Endothelial cell of umbilical vein (primary cell): ENCODE measurements at regions not wholly inside any gene's neighbourhood (a gene's known extent, or its start where the extent isn't known, plus 50 kb on each side); places are given as distances from the start of the nearest gene placed in this dataset.

Experiments used
- BruUV-seq: library from RNA; stranded (reverse); fragments of 400-500 nt; replicated peaks from 2 replicates; lab custom pipeline; 2021; lab: Mats Ljungman, UMichigan
- CTCF ChIA-PET: fragments of 300-600, 350-600 bp; sonication (Branson Sonifier 250); formaldehyde crosslinking; loops from one replicate; lab custom pipeline; 2021; ENCODE audit warnings: antibody characterized with exemption, inconsistent platforms; lab: Charles Lee
- POLR2A ChIA-PET: fragments of 300-600, 350-600 bp; sonication (Branson Sonifier 250); formaldehyde crosslinking; loops from one replicate; lab custom pipeline; 2021; ENCODE audit warnings: antibody characterized with exemption, inconsistent platforms; lab: Charles Lee
- DNase-seq: peaks from one replicate; pipeline ENCODE4 v3.0.0-alpha.2; 2011; ENCODE audit warnings: low read depth, low spot score
- FAIRE-seq: peaks from 2 replicates; lab custom pipeline; 2011; peaks lifted over from hg19 to GRCh38; lab: Jason Lieb, UNC
- H2AFZ ChIP-seq: 2 replicates; pipeline ENCODE4 v1.6.0; 2012; ENCODE audit warnings: low read depth, low read length, control low read depth, inconsistent platforms
- H3K27ac ChIP-seq: 2 replicates; pipeline ENCODE4 v1.5.1; 2011; ENCODE audit warnings: low read depth, mild to moderate bottlenecking, control low read depth, low read length, moderate library complexity; ENCODE audit not compliant: insufficient read depth
- H3K27me3 ChIP-seq, 2 experiments: 2 replicates each; pipeline versions ENCODE4 v1.6.0 to v1.6.1; 2011; ENCODE audit warnings: low read length in 2 of 2, mixed read lengths in 1 of 2; ENCODE audit not compliant: control insufficient read depth in 2 of 2, insufficient read depth in 2 of 2
- H3K36me3 ChIP-seq, 2 experiments: 2 replicates in 1 of 2; 3 replicates in 1 of 2; pipeline ENCODE4 v1.5.1; 2011; ENCODE audit warnings: low read length in 2 of 2, mild to moderate bottlenecking in 1 of 2, moderate library complexity in 1 of 2; ENCODE audit not compliant: control insufficient read depth in 2 of 2, insufficient read depth in 2 of 2; ENCODE audit errors: extremely low read depth in 1 of 2
- H3K4me1 ChIP-seq: 3 replicates; pipeline ENCODE4 v1.5.1; 2011; ENCODE audit warnings: mild to moderate bottlenecking, low read length; ENCODE audit not compliant: control insufficient read depth, insufficient read depth; ENCODE audit errors: extremely low read depth
- H3K4me2 ChIP-seq: 2 replicates; pipeline ENCODE4 v1.6.1; 2011; ENCODE audit warnings: low read length, control low read depth, mixed read lengths; ENCODE audit not compliant: insufficient read depth
- H3K4me3 ChIP-seq, 3 experiments: fragments of 200-600 bp in 1 of 3; sonication (generic), shearing (Covaris generic) in 1 of 3; replicated peaks in 1 of 3; 2 replicates each; pipeline ENCODE4 v1.5.1; 2011 to 2016; ENCODE audit warnings: control low read depth in 3 of 3, low read length in 3 of 3, mild to moderate bottlenecking in 2 of 3, inconsistent platforms in 1 of 3, low read depth in 1 of 3, moderate library complexity in 1 of 3; ENCODE audit not compliant: insufficient read depth in 1 of 3
- H3K79me2 ChIP-seq: 2 replicates; pipeline ENCODE4 v1.6.0; 2012; ENCODE audit warnings: low read length, inconsistent platforms; ENCODE audit not compliant: control insufficient read depth, insufficient read depth
- H3K9ac ChIP-seq: replicated peaks from 2 replicates; pipeline ENCODE3; 2011; ENCODE audit warnings: low read length, control low read depth; ENCODE audit not compliant: insufficient read depth; ENCODE audit errors: extremely low read depth
- H3K9me1 ChIP-seq: replicated peaks from 3 replicates; pipeline ENCODE4 v1.6.0; 2011; ENCODE audit warnings: mild to moderate bottlenecking, low read length; ENCODE audit not compliant: control insufficient read depth, insufficient read depth; ENCODE audit errors: extremely low read depth
- H3K9me3 ChIP-seq: replicated peaks from 2 replicates; pipeline ENCODE4 v1.5.1; 2012; ENCODE audit warnings: low read length, inconsistent platforms; ENCODE audit not compliant: control insufficient read depth, insufficient read depth
- H4K20me1 ChIP-seq: replicated peaks from 2 replicates; pipeline ENCODE3; 2011; ENCODE audit warnings: mild to moderate bottlenecking, low read length; ENCODE audit not compliant: control insufficient read depth, insufficient read depth; ENCODE audit errors: extremely low read depth
- CTCF ChIP-seq, 2 donors: IDR thresholded peaks; 1 replicate in 1 of 2; 2 replicates in 1 of 2; pipeline ENCODE4 v1.5.1; 2011; ENCODE audit warnings: low read length in 2 of 2, mild to moderate bottlenecking in 2 of 2, moderate library complexity in 2 of 2, control low read depth in 1 of 2, inconsistent platforms in 1 of 2, low read depth in 1 of 2; ENCODE audit not compliant: insufficient read depth in 1 of 2; ENCODE audit errors: extremely low read depth in 1 of 2
- EZH2 ChIP-seq: IDR thresholded peaks from 2 replicates; pipeline ENCODE4 v1.6.1; 2012; ENCODE audit warnings: borderline replicate concordance, low read depth, mild to moderate bottlenecking, moderate library complexity, low read length, inconsistent platforms; ENCODE audit not compliant: severe bottlenecking
- FOS ChIP-seq: IDR thresholded peaks from 2 replicates; pipeline ENCODE4 v1.6.1; 2011; ENCODE audit warnings: mild to moderate bottlenecking, low read length, moderate library complexity, borderline replicate concordance; ENCODE audit not compliant: insufficient read depth
- GATA2 ChIP-seq: IDR thresholded peaks from 2 replicates; pipeline ENCODE4 v1.7.0; 2011; ENCODE audit warnings: low read depth, mild to moderate bottlenecking, moderate library complexity, mixed read lengths, low read length; ENCODE audit not compliant: insufficient read length, insufficient read depth
- JUN ChIP-seq: IDR thresholded peaks from 2 replicates; pipeline ENCODE4 v1.6.1; 2011; ENCODE audit warnings: borderline replicate concordance, low read depth; ENCODE audit not compliant: insufficient read length, insufficient read depth
- MYC ChIP-seq: IDR thresholded peaks from one replicate; pipeline ENCODE4 v1.6.1; 2011; ENCODE audit warnings: mild to moderate bottlenecking, low read depth, low read length
- POLR2A ChIP-seq: IDR thresholded peaks from 2 replicates; pipeline ENCODE4 v1.6.1; 2012; ENCODE audit warnings: low read depth, mild to moderate bottlenecking, control low read depth, low read length
- POLR2AphosphoS5 ChIP-seq: IDR thresholded peaks from 2 replicates; pipeline ENCODE4 v1.6.1; 2012; ENCODE audit warnings: low read depth, mild to moderate bottlenecking, control low read depth, low read length, moderate library complexity; ENCODE audit not compliant: insufficient read depth
- dilution Hi-C: fragments of 300-500 bp; cut with MboI; formaldehyde crosslinking; loops from one replicate; pipeline ENCODE4 v1.15.0; 2019; ENCODE audit warnings: low sequenced_read_pairs; ENCODE audit not compliant: extremely low pct_ligation_motif_present
- intact Hi-C: fragments of 100-400 bp; cut with micrococcal nuclease; formaldehyde crosslinking; loops from one replicate; pipeline ENCODE4 v1.10.0; 2022
- TF ChIP-seq, protein P1 (sequence below): IDR thresholded peaks from 2 replicates; pipeline ENCODE4 v1.6.1; 2011; ENCODE audit not compliant: insufficient read depth, insufficient read length

DNA sequence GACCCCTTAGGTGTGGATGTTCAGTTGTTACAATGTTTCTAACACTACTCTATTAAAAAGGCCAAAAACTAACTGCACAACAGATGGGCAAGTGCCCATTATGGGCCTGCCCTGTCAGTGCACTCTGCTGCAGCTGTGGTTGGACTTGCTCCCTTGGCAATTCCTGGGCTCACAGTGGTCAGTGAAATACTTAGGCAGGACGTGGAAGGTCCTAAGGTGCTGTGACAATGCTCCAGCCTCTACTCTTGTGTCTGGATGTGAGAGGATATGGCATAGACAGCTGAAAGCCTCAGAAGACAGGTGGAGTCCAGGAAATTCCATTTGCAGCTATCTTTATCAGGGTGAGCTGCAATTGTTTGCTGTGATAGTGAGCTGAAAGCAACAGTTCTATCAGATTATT is 136.5 kb upstream of the OLIG3 start:
- dilution Hi-C loops (no loop called here), intact Hi-C loops (no loop called here)
- POLR2A ChIA-PET: no interaction called here
- Histone ChIP-seq H3K36me3 (no peaks in the 10 kb centered on the region), H3K9me3 (no peaks in the 10 kb centered on the region), H3K4me3 (no peak overlapping the region), H3K27me3 (peaks cover 0 to 5% of the 10 kb centered on the region in 2 experiments), H3K4me2 (no peak overlapping the region), H4K20me1 (no peaks in the 10 kb centered on the region), H3K9ac (no peak overlapping the region), H3K4me1 (no peaks in the 10 kb centered on the region), H2AFZ (no peak overlapping the region), H3K9me1 (no peaks in the 10 kb centered on the region), H3K27ac (no peak overlapping the region), H3K79me2 (no peaks in the 10 kb centered on the region)
- no TSS peak for BruUV-seq
- CTCF ChIA-PET: interaction anchor here (1.0 to 2.0 kb wide), 3 partner anchors 11 to 553 kb away, joined by 3 to 4 read pairs (median 3); no protein-coding TSS in a partner anchor
- DNase-seq: no peak
- FAIRE-seq: no peak
- TF ChIP-seq CTCF (IDR thresholded peaks at IDR 0.05; ENCODE audit: extremely low read depth in 1 of 2, insufficient read depth in 1 of 2, low read depth in 1 of 2, low read length in 2 of 2) (no peak), EZH2 (no peak), POLR2A (no peak), MYC (no peak), GATA2 (no peak), POLR2AphosphoS5 (no peak), FOS (no peak), JUN (no peak)
- TF ChIP-seq, protein P1, sequence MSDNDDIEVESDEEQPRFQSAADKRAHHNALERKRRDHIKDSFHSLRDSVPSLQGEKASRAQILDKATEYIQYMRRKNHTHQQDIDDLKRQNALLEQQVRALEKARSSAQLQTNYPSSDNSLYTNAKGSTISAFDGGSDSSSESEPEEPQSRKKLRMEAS: no peak
